ENCODE measurements at regions not wholly inside any gene's neighbourhood (a gene's known extent, or its start where the extent isn't known, plus 50 kb on each side); places are given as distances from the start of the nearest gene placed in this dataset.
A peak's percentile ranks its signal among the peaks of the same experiment; 100 is the strongest.

- DNase-seq (ENCODE audit: low read depth in 2 of 2) = no peak
Measured at GRCh38 chr11:88404932-88405710, 67.6 kb upstream of the CTSC start.

GRCh38 chr11:88404391-88404790, 66.9 kb upstream of the CTSC start:
- DNase-seq (ENCODE audit: low read depth in 2 of 2) = no peak

- DNase-seq (ENCODE audit: low read depth in 2 of 2) = peak in 1 of 2 donors; percentile 66
Measured at GRCh38 chr11:88402784-88403183, 65.2 kb upstream of the CTSC start.

GRCh38 chr11:88402192-88402715, 64.7 kb upstream of the CTSC start:
- peak in 1 of 2 donors; percentile 87 for DNase-seq (ENCODE audit: low read depth in 2 of 2)

GRCh38 chr11:88398791-88399570, 61.4 kb upstream of the CTSC start:
- peak in 1 of 2 donors; percentile 40 for DNase-seq (ENCODE audit: low read depth in 2 of 2)

GRCh38 chr11:88398372-88398771, 60.8 kb upstream of the CTSC start:
- peak; percentile 1 to 84 for DNase-seq (ENCODE audit: low read depth in 2 of 2)

- DNase-seq (ENCODE audit: low read depth in 2 of 2) = no peak
Measured at GRCh38 chr11:88390254-88390653, 52.7 kb upstream of the CTSC start.

- no peak for DNase-seq (ENCODE audit: low read depth in 2 of 2)
Measured at GRCh38 chr11:88387957-88388356, 50.4 kb upstream of the CTSC start.

Measured in dermis microvascular lymphatic vessel endothelial cell (primary cell).